KG1 (cell line): ENCODE measurements at regions not wholly inside any gene's neighbourhood (a gene's known extent, or its start where the extent isn't known, plus 50 kb on each side); places are given as distances from the start of the nearest gene placed in this dataset.

ENCODE experiments used
- DNase-seq: peaks from one replicate; lab custom pipeline; 2025; lab: John Stamatoyannopoulos, UW

DNA sequence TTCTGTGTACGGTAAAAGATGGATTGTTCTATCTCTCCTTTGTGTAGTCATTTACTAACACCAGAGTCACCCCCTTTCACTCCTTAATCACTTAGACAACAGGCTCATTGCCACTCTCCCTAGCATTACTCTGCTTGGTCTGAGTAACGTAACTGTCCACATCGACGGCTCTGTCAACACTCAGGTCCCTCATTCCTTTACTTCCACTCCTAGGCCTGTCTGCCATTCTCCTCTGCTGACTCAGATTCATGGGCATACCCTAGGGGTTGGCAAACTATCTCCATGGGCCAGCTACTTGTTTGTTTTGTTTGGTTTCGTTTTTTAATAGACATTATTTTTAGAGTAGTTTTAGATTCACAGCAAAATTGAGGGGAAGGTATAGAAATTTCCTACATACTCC, 243.9 kb downstream of the NR4A2 start:
- no peak for DNase-seq

DNA sequence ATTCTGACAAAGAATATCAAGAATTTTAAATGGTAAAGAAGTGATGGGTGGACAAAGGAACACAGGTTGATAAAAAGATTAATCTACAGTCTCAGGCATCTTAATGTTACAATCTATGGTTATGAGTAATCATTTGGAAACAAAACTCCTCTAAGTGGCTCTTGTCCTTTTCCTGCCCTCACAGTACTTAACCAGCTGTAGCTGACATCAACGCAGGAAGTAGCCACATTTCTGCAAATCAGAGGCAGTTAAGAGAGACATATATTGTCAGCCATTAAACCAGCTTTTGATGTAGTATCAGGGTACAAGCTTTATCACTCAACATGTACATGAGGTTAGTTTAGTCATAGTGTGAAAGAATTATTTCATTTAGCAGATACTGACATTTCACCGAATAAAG, 244.6 kb downstream of the NR4A2 start:
- no peak for DNase-seq

- no peak for DNase-seq
These were observed 248.6 kb downstream of the NR4A2 start for GRCh38 chr2:156083763-156084493.

- DNase-seq: no peak
These were observed 252.7 kb downstream of the NR4A2 start for GRCh38 chr2:156079845-156080244.

DNA sequence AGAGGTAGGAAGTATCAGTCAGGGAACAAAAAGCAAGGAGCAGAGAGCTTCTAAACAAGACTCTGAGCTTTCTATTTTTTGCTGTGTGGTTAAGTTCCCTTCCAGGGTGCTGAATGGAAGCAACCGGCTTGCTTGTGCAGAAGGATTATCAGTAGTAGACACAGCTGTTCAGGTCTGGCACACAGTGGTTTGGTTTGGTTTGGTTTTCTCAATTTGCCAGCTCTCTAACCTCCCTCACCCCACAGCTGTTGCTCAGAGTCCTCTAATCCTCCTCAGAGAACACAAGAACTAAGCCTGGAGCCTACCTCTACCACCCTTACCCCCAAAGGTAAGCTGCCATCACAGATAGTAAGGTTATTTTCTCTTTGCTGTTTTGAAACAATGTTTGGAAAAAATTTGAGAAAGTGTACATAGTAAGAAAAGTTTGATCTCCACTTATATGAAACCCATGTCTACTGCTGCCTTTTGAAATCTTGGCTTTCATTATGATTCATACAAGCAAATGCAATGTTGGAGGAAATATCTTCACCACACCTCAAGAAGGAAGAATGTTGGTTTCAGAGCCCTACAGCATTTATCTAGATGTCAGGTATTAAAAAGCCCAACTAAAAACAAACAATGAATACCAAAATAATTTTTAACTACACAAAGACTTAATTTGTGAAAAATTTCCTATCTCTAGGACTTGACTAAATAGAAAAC, 255.3 kb downstream of the NR4A2 start:
- no peak for DNase-seq

- peak; percentile 7 for DNase-seq
These were observed 266.6 kb downstream of the NR4A2 start for GRCh38 chr2:156065912-156066311.

DNA sequence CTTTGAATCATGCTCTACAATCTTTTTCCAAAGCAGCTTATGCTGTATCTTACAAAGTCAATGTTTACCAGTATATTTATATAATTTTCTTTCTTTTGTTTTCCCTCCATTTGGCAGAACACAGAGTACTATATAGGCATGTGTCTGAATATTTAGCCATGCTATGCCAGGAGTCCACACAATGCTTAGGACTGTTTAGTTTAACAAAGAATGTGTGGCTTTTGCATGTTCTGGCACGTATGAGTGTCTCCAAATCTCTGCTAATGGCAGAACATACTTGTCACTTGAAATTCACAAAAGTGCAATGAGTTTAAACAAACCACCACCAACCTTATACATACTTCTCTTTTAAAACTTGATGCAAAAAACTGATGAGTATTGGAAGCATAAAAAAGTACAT, 268.0 kb downstream of the NR4A2 start:
- no peak for DNase-seq

GRCh38 chr2:156057647-156058046, 274.9 kb downstream of the NR4A2 start:
- DNase-seq: no peak

GRCh38 chr2:156054983-156055382, 277.5 kb downstream of the NR4A2 start:
- DNase-seq: no peak

DNA sequence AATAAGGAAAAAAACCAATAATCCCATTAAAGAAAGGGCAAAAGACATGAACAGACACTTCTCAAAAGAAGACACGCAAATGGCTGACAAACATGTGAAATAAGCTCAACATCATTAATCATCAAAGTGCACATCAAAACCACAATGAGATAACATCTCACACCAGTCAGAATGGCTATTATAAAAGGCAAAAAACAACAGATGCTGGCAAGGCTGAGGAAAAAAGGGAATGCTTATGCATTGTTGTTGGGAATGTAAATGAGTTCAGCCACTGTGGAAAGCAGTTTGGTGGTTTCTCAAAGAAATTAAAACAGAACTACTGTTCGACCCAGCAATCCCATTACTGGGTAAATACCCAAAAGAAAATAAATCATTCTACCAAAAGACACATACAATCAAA, 285.6 kb downstream of the NR4A2 start:
- DNase-seq: no peak

DNA sequence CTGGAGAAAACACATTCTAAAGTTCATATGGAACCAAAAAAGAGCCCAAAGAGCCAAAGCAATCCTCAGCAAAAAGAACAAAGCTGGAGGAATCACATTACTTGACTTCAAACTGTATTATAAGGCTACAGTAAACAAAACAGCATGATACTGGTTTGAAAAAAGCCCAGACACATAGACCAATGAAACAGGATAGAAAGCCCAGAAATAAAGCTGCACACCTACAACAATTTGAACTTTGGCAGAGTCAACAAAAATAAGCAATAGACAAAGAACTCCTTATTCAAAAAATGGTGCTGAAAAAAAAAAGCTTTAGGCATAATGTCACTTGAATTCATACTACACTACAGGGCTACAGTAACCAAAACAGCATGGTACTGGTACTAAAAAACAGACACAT, 289.6 kb downstream of the NR4A2 start:
- no peak for DNase-seq

GRCh38 chr2:156038021-156038420, 294.5 kb downstream of the NR4A2 start:
- no peak for DNase-seq

GRCh38 chr2:156037482-156037881, 295.0 kb downstream of the NR4A2 start:
- no peak for DNase-seq

GRCh38 chr2:156031121-156031520, 301.4 kb downstream of the NR4A2 start:
- no peak for DNase-seq

- no peak for DNase-seq
These were observed 309.2 kb downstream of the NR4A2 start for GRCh38 chr2:156023229-156023869.

DNA sequence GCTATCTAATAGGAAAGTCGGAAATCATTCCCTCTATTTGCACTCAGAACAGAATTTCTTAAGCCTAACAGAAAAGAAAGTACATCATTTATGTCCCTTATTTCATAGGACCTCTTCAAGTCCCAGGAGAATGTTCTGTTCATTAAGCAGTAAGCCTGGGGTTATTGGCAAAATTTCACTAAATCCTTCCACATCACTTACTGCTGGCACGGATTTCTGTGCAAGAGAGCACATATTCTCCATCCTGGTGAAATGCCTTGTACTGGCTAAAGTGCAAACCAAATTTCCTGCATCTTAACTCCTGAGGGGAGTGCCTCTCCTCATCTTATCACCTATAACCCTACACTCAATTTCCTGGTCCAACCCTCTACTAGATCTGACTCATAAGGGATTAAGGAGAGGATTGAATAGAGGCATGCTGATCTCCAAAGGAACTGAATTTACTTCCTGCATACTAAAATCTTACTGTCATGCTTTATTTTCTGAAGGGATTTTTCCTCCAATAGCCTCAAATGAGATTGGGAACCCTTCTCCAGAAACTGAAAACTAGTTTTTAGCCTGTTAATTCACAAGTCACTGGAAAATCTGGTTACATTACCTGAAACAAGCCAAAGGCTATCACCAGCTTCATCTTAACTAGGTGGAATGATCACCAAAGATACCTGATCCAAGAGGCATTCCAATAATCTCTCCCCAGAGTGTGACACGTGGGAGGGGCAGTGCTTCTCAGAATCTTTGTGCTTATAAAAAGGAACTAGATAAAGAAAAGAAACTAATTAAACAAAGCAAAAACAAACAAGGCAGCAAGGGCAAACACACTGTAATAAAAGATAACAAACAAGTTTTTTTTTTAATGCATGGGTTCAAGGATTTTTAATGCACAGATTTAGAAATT, 311.1 kb downstream of the NR4A2 start:
- DNase-seq: no peak

DNA sequence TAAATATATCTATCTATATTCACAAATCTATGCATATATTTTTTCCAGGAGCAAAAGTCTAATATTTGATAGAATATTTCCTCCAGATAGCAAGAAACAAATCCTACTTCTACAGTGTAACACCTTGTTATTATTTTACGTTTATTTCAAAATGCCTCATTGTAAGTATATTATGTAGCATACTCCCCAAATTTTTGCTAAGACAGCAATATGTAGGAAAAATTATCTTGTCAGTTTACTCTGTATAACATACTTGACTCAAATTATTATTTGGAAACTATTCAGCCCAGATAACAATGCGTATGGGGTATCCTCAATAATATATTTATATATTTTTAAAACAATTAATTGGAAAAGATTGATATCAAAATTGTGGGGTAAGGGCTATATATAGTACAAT, 313.2 kb downstream of the NR4A2 start:
- DNase-seq: no peak

DNA sequence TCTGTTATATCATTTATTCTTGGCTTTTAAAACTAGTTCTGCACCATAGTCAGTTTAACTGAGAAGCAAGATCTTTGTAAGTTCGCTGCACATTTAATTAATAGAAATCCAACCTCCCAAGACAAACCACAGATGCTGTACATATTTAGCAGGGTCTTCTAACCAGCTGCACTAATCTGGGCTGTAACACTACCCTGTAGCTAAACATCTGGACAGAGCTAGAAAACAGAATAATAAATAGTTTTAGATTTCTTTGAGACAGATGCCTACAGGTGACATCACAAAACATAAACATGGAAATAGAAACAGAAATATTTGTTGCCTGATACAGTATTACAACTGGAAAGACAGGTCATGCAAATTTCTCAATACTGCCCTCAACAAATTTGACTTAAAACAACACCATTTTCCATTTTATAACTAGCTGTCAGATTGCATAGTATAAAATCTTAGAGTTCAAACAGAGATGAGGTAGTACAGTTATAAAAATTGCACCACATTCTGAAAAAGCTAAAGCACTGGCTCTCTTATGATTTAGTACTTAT, 315.1 kb downstream of the NR4A2 start:
- no peak for DNase-seq

DNA sequence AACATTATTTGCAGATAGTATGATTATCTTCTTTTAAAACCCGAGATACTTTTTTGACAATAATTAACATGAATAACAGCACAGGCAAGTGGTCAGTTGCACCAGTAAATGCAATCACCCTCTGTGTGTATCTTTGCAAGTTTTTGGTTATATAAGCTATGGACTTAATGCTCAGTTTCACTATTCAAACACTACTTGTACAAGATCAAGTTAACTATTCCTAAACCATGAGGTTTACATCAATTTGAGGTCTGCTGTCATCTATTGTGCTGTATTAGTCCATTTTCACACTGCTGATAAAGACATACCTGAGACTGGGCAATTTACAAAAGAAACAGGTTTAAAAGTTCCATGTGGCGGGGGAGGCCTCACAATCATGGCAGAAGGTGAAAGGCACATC, 323.2 kb downstream of the NR4A2 start:
- no peak for DNase-seq

DNA sequence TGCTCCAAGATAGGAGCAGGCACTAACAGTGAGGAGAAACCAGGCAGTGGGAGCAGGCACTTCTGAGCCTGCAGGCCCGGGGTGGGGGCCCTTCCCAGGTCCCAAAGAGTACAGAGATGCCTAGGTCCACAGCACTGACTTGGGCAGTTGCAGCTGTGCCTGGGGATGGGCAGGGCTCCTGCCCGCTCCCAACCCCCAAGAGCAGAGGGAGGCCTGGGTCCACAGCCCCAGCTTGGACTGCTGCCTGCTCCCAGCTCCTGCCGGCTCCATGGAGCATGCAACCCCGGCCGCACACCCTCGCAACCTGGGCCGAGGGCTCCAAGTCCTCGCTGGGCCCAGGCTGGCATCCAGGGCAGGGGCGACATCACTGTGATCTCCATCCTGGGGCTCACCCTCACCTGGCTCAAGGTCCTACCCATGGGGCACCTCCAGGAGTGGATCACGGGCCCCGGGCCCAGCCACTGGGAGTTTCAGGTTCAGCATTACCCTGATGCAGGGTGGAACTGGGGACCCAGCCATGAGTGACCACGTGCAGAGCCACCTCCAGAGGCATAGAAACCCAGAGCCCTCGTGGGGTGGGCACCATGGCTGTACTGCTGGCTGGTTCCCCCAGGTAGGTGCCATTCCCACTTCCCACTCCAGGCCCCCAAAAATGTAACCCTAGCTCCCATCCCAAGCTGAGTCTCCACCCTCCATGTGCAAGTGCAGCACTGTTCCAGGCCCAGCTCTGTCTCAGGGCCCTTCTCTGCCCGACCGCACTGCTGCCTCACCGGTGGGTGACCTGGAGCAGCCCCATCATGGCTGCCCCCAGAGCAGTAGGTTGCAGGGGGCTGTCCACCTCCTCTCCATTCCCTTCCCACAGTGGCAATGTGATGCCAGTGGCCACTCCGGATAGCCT, 325.6 kb downstream of the NR4A2 start:
- no peak for DNase-seq
